ENCODE measurements at regions not wholly inside any gene's neighbourhood (a gene's known extent, or its start where the extent isn't known, plus 50 kb on each side); places are given as distances from the start of the nearest gene placed in this dataset.

GRCh38 chr2:121902171-121902591, 146.7 kb downstream of the TSN start:
- DNase-seq = no peak

- DNase-seq = no peak
These were observed 147.2 kb downstream of the TSN start for GRCh38 chr2:121902616-121903015.

- DNase-seq = peak; percentile 8
These were observed 147.7 kb downstream of the TSN start for GRCh38 chr2:121903037-121903689.

- no peak for DNase-seq
These were observed 149.2 kb downstream of the TSN start for GRCh38 chr2:121904656-121905055.

- DNase-seq = no peak
These were observed 149.8 kb downstream of the TSN start for GRCh38 chr2:121905201-121905600.

GRCh38 chr2:121906170-121906569, 150.7 kb downstream of the TSN start:
- no peak for DNase-seq

GRCh38 chr2:121907928-121908327, 152.5 kb downstream of the TSN start:
- peak; percentile 53 for DNase-seq

GRCh38 chr2:121910139-121910538, 154.7 kb downstream of the TSN start:
- DNase-seq = no peak

- no peak for DNase-seq
These were observed 155.6 kb downstream of the TSN start for GRCh38 chr2:121911036-121911435.

- DNase-seq = no peak
These were observed 161.7 kb downstream of the TSN start for GRCh38 chr2:121917143-121917542.

GRCh38 chr2:121918231-121918630, 162.8 kb downstream of the TSN start:
- no peak for DNase-seq

GRCh38 chr2:121919803-121920202, 164.4 kb downstream of the TSN start:
- no peak for DNase-seq

GRCh38 chr2:121925466-121925865, 170.0 kb downstream of the TSN start:
- DNase-seq = no peak

GRCh38 chr2:121943285-121943684, 187.8 kb downstream of the TSN start:
- DNase-seq = no peak

- DNase-seq = no peak
These were observed 188.8 kb downstream of the TSN start for GRCh38 chr2:121944072-121944831.

GRCh38 chr2:121947674-121948073, 192.2 kb downstream of the TSN start:
- DNase-seq = no peak

GRCh38 chr2:121949271-121949670, 193.8 kb downstream of the TSN start:
- DNase-seq = peak; percentile 21

- DNase-seq = peak; percentile 87
These were observed 200.0 kb downstream of the TSN start for GRCh38 chr2:121955426-121955825.

- DNase-seq = no peak
These were observed 200.4 kb downstream of the TSN start for GRCh38 chr2:121955872-121956271.

GRCh38 chr2:121960251-121960650, 204.8 kb downstream of the TSN start:
- no peak for DNase-seq

- no peak for DNase-seq
These were observed 206.3 kb downstream of the TSN start for GRCh38 chr2:121961761-121962160.

GRCh38 chr2:121965661-121966060, 210.2 kb downstream of the TSN start:
- DNase-seq = no peak

GRCh38 chr2:121966663-121967062, 211.2 kb downstream of the TSN start:
- DNase-seq = no peak

GRCh38 chr2:121969166-121969565, 213.7 kb downstream of the TSN start:
- DNase-seq = no peak

All from NCI-H146 (cell line).